ENCODE measurements at regions not wholly inside any gene's neighbourhood (a gene's known extent, or its start where the extent isn't known, plus 50 kb on each side); places are given as distances from the start of the nearest gene placed in this dataset.

GRCh38 chr6:104521176-104521575 is 338.5 kb downstream of the HACE1 start:
- CTCF ChIA-PET: interaction anchor here (0.7 kb wide), 1 partner anchor 652 kb away, joined by 3 read pairs; no protein-coding TSS in a partner anchor
- in situ Hi-C loops (cut with HindIII; ENCODE audit: low pct_unique_long_range_greater_than_20kb, low sequenced_read_pairs): no loop called here
- no TSS peak for BruUV-seq (replicated peaks)
- Histone ChIP-seq H3K27ac (ENCODE audit: low read length) (no peak overlapping the region), H3K27me3 (ENCODE audit: control insufficient read depth, insufficient read depth, low read length) (no peaks in the 10 kb centered on the region), H3K4me1 (ENCODE audit: control insufficient read depth, insufficient read depth, low read length) (peaks cover 7% of the 10 kb centered on the region), H3K9me3 (ENCODE audit: control insufficient read depth, insufficient read depth, low read depth, low read length) (no peaks in the 10 kb centered on the region), H3K36me3 (ENCODE audit: control insufficient read depth, insufficient read depth, low read length) (no peaks in the 10 kb centered on the region), H3K4me3 (ENCODE audit: low read depth in 2 of 2, low read length in 2 of 2) (no peak overlapping the region)
- intact Hi-C loops (cut with micrococcal nuclease; ENCODE audit: unreplicated experiment): loop anchor here (10.0 kb wide), 1 partner anchor 186 kb away; no protein-coding TSS in a partner anchor
- POLR2A ChIA-PET: no interaction called here
- DNase-seq (ENCODE audit: low read depth, low spot score) (no peak), ATAC-seq (no peak)
- TF ChIP-seq TCF7L2 (IDR thresholded peaks at IDR 0.05; ENCODE audit: low read depth, low read length) (no peak), REST (IDR thresholded peaks at IDR 0.05; ENCODE audit: insufficient read depth in 1 of 2, low read depth in 2 of 2, low read length in 1 of 2) (no peak), SIN3A (IDR thresholded peaks at IDR 0.05; ENCODE audit: borderline replicate concordance, insufficient read depth, low read depth, low read length) (no peak), POLR2AphosphoS5 (IDR thresholded peaks at IDR 0.05; ENCODE audit: low read depth, low read length) (no peak)
- TF ChIP-seq, protein P1, sequence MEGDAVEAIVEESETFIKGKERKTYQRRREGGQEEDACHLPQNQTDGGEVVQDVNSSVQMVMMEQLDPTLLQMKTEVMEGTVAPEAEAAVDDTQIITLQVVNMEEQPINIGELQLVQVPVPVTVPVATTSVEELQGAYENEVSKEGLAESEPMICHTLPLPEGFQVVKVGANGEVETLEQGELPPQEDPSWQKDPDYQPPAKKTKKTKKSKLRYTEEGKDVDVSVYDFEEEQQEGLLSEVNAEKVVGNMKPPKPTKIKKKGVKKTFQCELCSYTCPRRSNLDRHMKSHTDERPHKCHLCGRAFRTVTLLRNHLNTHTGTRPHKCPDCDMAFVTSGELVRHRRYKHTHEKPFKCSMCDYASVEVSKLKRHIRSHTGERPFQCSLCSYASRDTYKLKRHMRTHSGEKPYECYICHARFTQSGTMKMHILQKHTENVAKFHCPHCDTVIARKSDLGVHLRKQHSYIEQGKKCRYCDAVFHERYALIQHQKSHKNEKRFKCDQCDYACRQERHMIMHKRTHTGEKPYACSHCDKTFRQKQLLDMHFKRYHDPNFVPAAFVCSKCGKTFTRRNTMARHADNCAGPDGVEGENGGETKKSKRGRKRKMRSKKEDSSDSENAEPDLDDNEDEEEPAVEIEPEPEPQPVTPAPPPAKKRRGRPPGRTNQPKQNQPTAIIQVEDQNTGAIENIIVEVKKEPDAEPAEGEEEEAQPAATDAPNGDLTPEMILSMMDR (IDR thresholded peaks at IDR 0.05): no peak

DNA sequence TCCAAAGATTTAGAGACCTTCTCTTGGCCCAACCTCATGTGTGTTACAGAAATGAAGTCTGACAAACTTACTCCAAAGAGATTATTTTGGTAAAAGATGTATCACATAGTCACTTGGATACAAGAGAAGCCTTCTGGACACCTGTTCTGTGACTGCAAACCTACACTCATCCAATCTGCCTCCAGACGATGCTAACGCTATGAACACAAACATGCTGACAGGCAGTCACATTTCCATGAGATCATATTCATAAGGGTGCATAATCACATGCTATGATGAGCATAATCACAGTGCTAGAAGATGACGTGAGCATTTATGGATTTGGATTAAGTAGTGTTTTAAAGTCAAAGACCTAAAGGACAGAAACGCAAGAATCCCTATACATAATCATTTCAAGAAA is 340.2 kb downstream of the HACE1 start:
- no peak overlapping the region for H3K27ac ChIP-seq (ENCODE audit: low read length)
- H3K36me3 ChIP-seq (ENCODE audit: control insufficient read depth, insufficient read depth, low read length): no peaks in the 10 kb centered on the region
- peaks cover under 1% of the 10 kb centered on the region; the same call in 1 of the 2 replicates for H3K4me1 ChIP-seq (ENCODE audit: control insufficient read depth, insufficient read depth, low read length)
- in situ Hi-C loops (cut with HindIII; ENCODE audit: low pct_unique_long_range_greater_than_20kb, low sequenced_read_pairs) (no loop called here), intact Hi-C loops (cut with micrococcal nuclease; ENCODE audit: unreplicated experiment) (no loop called here)
- no peak for TF ChIP-seq POLR2AphosphoS5 (IDR thresholded peaks at IDR 0.05; ENCODE audit: low read depth, low read length)
- no peak for TF ChIP-seq TCF7L2 (IDR thresholded peaks at IDR 0.05; ENCODE audit: low read depth, low read length)
- no peak for TF ChIP-seq SIN3A (IDR thresholded peaks at IDR 0.05; ENCODE audit: borderline replicate concordance, insufficient read depth, low read depth, low read length)
- no peak for DNase-seq (ENCODE audit: low read depth, low spot score)
- H3K9me3 ChIP-seq (ENCODE audit: control insufficient read depth, insufficient read depth, low read depth, low read length): no peaks in the 10 kb centered on the region
- BruUV-seq (replicated peaks): no TSS peak
- ATAC-seq: no peak
- CTCF ChIA-PET: no interaction called here
- POLR2A ChIA-PET: no interaction called here
- no peaks in the 10 kb centered on the region for H3K27me3 ChIP-seq (ENCODE audit: control insufficient read depth, insufficient read depth, low read length)
- H3K4me3 ChIP-seq (ENCODE audit: low read depth in 2 of 2, low read length in 2 of 2): no peak overlapping the region

- no peaks in the 10 kb centered on the region for H3K9me3 ChIP-seq (ENCODE audit: control insufficient read depth, insufficient read depth, low read depth, low read length)
- in situ Hi-C loops (cut with HindIII; ENCODE audit: low pct_unique_long_range_greater_than_20kb, low sequenced_read_pairs): no loop called here
- ChIA-PET CTCF (no interaction called here), POLR2A (no interaction called here)
- DNase-seq (ENCODE audit: low read depth, low spot score) (no peak), ATAC-seq (no peak)
- no peaks in the 10 kb centered on the region for H3K36me3 ChIP-seq (ENCODE audit: control insufficient read depth, insufficient read depth, low read length)
- intact Hi-C loops (cut with micrococcal nuclease; ENCODE audit: unreplicated experiment): no loop called here
- 0 out of 2 replicates have a peak, but pooled peaks cover 2% of the 10 kb centered on the region for H3K27me3 ChIP-seq (ENCODE audit: control insufficient read depth, insufficient read depth, low read length)
- H3K27ac ChIP-seq (ENCODE audit: low read length): no peak overlapping the region
- H3K4me1 ChIP-seq (ENCODE audit: control insufficient read depth, insufficient read depth, low read length): no peaks in the 10 kb centered on the region
- no peak overlapping the region for H3K4me3 ChIP-seq (ENCODE audit: low read depth in 2 of 2, low read length in 2 of 2)
- BruUV-seq (replicated peaks): no TSS peak
- no peak for TF ChIP-seq POLR2AphosphoS5 (IDR thresholded peaks at IDR 0.05; ENCODE audit: low read depth, low read length)
- TF ChIP-seq TCF7L2 (IDR thresholded peaks at IDR 0.05; ENCODE audit: low read depth, low read length): no peak
- no peak for TF ChIP-seq REST (IDR thresholded peaks at IDR 0.05; ENCODE audit: insufficient read depth in 1 of 2, low read depth in 2 of 2, low read length in 1 of 2)
- TF ChIP-seq SIN3A (IDR thresholded peaks at IDR 0.05; ENCODE audit: borderline replicate concordance, insufficient read depth, low read depth, low read length): no peak
- TF ChIP-seq, protein P1 (IDR thresholded peaks at IDR 0.05): no peak
Measured at GRCh38 chr6:104509355-104509754, 350.4 kb downstream of the HACE1 start.

Data from Panc1 (cell line).